ENCODE measurements at regions not wholly inside any gene's neighbourhood (a gene's known extent, or its start where the extent isn't known, plus 50 kb on each side); places are given as distances from the start of the nearest gene placed in this dataset.

DNA sequence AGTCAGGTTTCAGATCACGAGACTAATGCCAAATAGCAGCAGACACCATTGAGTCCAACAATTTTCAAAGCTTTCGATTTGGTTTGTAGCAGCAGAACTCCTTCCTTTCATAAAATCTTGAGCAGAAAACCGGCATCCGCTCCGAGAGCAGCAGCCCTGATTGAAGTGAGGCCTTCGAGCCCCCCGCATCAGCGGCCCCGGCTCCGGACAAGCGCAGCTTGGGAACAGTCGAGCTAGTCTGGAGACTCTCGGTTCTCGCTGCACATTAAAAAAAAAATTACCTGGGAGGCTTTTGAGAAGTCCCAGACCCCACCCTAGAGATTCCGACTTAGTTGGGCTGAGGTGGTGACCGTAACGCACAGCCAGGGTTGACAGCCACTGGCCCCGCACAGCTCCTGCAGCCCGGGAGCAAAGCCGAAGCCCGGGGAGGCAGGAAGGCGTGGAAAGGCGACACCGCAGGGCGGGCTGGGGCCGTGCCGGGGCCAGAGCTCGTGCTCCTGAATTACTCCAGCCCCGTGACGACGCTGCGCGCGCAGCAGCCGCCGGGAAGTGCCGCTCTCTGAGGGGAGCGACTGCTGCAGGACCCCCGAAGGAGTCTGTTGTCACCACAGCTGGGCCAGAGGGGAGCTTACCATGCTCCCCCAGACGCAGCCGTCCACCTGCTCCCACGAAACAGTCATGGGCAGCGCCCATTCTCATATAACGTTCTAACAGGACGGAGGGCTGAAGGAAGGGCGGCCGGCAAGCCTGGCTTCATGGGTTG, 57.8 kb downstream of the SPATA19 start:
- peak; percentile 89 for DNase-seq (ENCODE audit: extremely low spot score)
- no peak for TF ChIP-seq POLR2A (IDR thresholded peaks at IDR 0.05; ENCODE audit: low read depth)
- TF ChIP-seq EP300 (IDR thresholded peaks at IDR 0.05): no peak
- TF ChIP-seq, protein P1, sequence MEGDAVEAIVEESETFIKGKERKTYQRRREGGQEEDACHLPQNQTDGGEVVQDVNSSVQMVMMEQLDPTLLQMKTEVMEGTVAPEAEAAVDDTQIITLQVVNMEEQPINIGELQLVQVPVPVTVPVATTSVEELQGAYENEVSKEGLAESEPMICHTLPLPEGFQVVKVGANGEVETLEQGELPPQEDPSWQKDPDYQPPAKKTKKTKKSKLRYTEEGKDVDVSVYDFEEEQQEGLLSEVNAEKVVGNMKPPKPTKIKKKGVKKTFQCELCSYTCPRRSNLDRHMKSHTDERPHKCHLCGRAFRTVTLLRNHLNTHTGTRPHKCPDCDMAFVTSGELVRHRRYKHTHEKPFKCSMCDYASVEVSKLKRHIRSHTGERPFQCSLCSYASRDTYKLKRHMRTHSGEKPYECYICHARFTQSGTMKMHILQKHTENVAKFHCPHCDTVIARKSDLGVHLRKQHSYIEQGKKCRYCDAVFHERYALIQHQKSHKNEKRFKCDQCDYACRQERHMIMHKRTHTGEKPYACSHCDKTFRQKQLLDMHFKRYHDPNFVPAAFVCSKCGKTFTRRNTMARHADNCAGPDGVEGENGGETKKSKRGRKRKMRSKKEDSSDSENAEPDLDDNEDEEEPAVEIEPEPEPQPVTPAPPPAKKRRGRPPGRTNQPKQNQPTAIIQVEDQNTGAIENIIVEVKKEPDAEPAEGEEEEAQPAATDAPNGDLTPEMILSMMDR (IDR thresholded peaks at IDR 0.05): no peak
- no peak for TF ChIP-seq POLR2AphosphoS5 (IDR thresholded peaks at IDR 0.05)
- no peak overlapping the region for H3K27ac ChIP-seq (replicated peaks in 1 of 4)
- no peaks in the 10 kb centered on the region for H3K36me3 ChIP-seq
- H3K4me1 ChIP-seq: peaks cover 5 to 11% (median 8%) of the 10 kb centered on the region in 4 donors
- H3K27me3 ChIP-seq: peaks cover 0 to 50% (median 2%) of the 10 kb centered on the region in 4 donors
- H3K9me3 ChIP-seq: no peaks in the 10 kb centered on the region
- peak overlapping the region; percentile 34 to 53 (median 41) for H3K4me3 ChIP-seq
- intact Hi-C loops (cut with DNase I): no loop called here
- 11% methylated on average over 34 of the region's 47 CpGs for WGBS

DNA sequence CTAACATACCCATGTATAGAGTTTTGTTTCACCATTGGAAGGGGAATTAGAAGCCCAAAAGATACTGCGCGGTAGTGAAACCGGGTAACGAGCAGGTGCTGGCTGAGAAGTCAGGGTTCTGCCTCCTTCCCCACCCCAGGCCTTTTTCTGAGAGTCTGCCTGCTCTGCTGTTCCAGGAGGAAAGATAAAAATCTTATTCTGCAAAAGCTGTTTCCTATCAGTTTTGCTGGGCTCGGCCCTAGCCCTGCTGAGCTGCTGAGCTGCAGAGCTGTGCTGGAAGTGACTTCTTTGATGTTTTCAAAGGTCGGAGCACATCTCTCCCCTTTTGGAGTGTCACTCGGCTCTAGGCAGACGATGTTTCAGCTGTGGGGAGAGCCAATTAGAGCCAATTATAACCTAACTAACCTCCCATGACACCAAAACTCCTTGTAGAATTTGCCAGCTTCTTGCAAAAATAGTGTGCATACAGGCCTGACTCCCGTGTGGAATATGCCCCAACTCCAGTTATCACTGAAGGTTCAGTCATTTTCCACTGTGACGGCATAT, 59.4 kb downstream of the SPATA19 start:
- DNase-seq (ENCODE audit: extremely low spot score): peak; percentile 75
- H3K27me3 ChIP-seq: peaks cover 0 to 48% (median 2%) of the 10 kb centered on the region in 4 donors
- intact Hi-C loops (cut with DNase I): no loop called here
- TF ChIP-seq POLR2A (IDR thresholded peaks at IDR 0.05; ENCODE audit: low read depth) (no peak), EP300 (IDR thresholded peaks at IDR 0.05) (no peak), POLR2AphosphoS5 (IDR thresholded peaks at IDR 0.05) (no peak)
- TF ChIP-seq, protein P1 (IDR thresholded peaks at IDR 0.05): no peak
- no peaks in the 10 kb centered on the region for H3K9me3 ChIP-seq
- peaks cover 5 to 11% (median 8%) of the 10 kb centered on the region in 4 donors for H3K4me1 ChIP-seq
- no peak overlapping the region for H3K4me3 ChIP-seq
- H3K27ac ChIP-seq (replicated peaks in 1 of 4): no peak overlapping the region
- 69% methylated on average over 10 of the region's 10 CpGs for WGBS
- no peaks in the 10 kb centered on the region for H3K36me3 ChIP-seq

DNA sequence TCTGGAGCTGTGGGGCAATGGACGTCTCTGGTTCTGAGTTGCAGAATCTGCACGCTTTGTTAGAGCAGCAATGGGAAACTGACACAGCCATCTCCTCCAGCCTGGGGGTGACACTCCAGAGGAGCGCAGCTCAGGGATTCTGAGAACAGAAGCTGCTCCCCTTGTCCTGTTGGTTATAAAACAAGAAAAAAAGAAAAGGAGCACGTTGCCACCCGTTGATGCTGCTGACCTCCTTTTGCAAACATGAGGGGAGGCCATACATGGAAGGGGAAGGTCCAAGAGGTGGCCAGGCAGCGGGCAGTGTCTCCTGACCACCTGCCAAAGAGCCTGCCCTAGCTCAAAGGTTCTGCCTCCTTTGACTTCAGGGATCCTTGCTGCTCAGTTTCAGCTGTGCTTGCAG, 61.0 kb downstream of the SPATA19 start:
- no peak overlapping the region for H3K27ac ChIP-seq (replicated peaks in 1 of 4)
- 87% methylated on average over 5 of the region's 6 CpGs for WGBS
- intact Hi-C loops (cut with DNase I): no loop called here

DNA sequence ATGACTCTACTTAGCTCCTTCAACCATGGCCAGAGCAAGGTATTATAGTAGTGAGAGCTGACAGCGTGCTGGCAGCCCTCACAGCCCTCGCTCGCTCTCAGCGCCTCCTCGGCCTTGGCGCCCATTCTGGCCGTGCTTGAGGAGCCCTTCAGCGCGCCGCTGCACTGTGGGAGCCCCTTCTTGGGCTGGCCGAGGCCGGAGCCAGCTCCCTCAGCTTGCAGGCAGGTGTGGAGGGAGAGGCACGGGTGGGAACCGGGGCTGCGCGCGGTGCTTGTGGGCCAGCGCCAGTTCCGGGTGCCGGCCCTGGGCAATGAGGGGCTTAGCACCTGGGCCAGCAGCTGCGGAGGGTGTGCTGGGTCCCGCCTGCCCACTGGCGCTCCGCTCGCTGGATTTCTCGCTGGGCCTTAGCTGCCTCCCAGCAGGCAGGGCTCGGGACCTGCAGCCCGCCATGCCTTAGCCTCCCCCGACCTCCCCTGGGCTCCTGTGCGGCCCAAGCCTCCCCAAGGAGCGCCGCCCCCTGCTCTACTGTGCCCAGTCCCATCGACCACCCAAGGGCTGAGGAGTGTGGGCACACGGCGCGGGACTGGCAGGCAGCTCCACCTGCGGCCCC, 63.1 kb downstream of the SPATA19 start:
- 89% methylated on average over 20 of the region's 37 CpGs for WGBS
- Histone ChIP-seq H3K27me3 (peaks cover 0 to 34% (median 0%) of the 10 kb centered on the region in 4 donors), H3K27ac (replicated peaks in 1 of 4) (no peak overlapping the region), H3K36me3 (no peaks in the 10 kb centered on the region), H3K9me3 (no peaks in the 10 kb centered on the region), H3K4me3 (no peak overlapping the region), H3K4me1 (peaks cover 0 to under 1% (median under 1%) of the 10 kb centered on the region in 4 donors)
- TF ChIP-seq POLR2A (IDR thresholded peaks at IDR 0.05; ENCODE audit: low read depth) (no peak), EP300 (IDR thresholded peaks at IDR 0.05) (no peak), POLR2AphosphoS5 (IDR thresholded peaks at IDR 0.05) (no peak)
- TF ChIP-seq, protein P1 (IDR thresholded peaks at IDR 0.05): no peak
- DNase-seq (ENCODE audit: extremely low spot score): peak; percentile 64
- intact Hi-C loops (cut with DNase I): no loop called here

More for the DNA sequence above, 61.0 kb downstream of the SPATA19 start:
- no peaks in the 10 kb centered on the region for H3K36me3 ChIP-seq
- no peak overlapping the region for H3K4me3 ChIP-seq
- H3K27me3 ChIP-seq: peaks cover 0 to 45% (median 0%) of the 10 kb centered on the region in 4 donors
- TF ChIP-seq, protein P1 (IDR thresholded peaks at IDR 0.05): no peak
- TF ChIP-seq EP300 (IDR thresholded peaks at IDR 0.05) (no peak), POLR2A (IDR thresholded peaks at IDR 0.05; ENCODE audit: low read depth) (no peak), POLR2AphosphoS5 (IDR thresholded peaks at IDR 0.05) (no peak)
- H3K4me1 ChIP-seq: peaks cover 5 to 11% (median 8%) of the 10 kb centered on the region in 4 donors
- peak; percentile 70 for DNase-seq (ENCODE audit: extremely low spot score)
- no peaks in the 10 kb centered on the region for H3K9me3 ChIP-seq

All from esophagus muscularis mucosa (tissue), 4 donors.